GM12873 (cell line): ENCODE measurements at regions not wholly inside any gene's neighbourhood (a gene's known extent, or its start where the extent isn't known, plus 50 kb on each side); places are given as distances from the start of the nearest gene placed in this dataset.

Source experiments
- TF ChIP-seq, protein P1 (sequence below): IDR thresholded peaks from 2 replicates; pipeline ENCODE4 v1.5.1; 2012; ENCODE audit warnings: low read depth, mild to moderate bottlenecking, moderate library complexity, low read length, control low read depth; ENCODE audit not compliant: insufficient read depth; ENCODE audit errors: missing control alignments

DNA sequence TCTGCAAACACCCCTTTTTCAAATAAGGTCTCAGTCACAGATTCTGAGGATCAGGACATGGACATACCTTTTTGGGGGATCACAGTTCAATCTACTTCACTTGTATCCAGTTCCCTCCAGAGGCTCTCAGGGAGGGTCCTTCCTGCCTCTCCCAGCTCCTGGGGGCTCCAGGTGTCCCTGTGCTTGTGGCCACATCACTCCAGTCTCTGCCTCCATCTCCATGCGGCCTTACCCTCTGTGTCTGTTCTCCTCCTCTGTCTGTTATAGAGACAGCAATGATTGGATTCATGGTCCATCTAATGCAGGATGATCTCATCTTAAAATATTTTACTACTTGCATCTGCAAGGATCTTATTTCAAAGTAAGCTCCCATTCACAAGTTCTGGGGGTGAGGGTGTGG, 269.6 kb downstream of the ASMT start:
- TF ChIP-seq, protein P1, sequence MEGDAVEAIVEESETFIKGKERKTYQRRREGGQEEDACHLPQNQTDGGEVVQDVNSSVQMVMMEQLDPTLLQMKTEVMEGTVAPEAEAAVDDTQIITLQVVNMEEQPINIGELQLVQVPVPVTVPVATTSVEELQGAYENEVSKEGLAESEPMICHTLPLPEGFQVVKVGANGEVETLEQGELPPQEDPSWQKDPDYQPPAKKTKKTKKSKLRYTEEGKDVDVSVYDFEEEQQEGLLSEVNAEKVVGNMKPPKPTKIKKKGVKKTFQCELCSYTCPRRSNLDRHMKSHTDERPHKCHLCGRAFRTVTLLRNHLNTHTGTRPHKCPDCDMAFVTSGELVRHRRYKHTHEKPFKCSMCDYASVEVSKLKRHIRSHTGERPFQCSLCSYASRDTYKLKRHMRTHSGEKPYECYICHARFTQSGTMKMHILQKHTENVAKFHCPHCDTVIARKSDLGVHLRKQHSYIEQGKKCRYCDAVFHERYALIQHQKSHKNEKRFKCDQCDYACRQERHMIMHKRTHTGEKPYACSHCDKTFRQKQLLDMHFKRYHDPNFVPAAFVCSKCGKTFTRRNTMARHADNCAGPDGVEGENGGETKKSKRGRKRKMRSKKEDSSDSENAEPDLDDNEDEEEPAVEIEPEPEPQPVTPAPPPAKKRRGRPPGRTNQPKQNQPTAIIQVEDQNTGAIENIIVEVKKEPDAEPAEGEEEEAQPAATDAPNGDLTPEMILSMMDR, result no peak

DNA sequence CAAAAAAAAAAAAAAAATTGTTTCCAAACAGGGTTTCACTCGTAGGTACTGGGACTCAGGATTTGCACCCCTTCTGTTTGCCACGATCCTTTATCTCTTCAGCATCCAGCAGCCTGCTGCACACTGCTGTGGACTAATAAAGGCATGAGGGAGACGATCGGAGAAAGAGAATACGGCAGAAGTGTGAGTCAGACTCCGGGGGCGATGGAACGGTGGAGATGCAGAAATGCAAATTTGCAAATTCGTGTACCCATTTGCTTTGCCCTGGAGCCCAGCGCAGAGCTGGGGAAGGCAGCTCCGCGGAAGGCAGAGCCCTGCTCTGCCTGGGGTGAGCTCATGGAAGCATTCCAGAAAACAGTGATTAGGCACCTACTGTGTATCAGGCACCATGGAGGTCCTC, 270.3 kb downstream of the ASMT start:
- TF ChIP-seq, protein P1, result no peak

DNA sequence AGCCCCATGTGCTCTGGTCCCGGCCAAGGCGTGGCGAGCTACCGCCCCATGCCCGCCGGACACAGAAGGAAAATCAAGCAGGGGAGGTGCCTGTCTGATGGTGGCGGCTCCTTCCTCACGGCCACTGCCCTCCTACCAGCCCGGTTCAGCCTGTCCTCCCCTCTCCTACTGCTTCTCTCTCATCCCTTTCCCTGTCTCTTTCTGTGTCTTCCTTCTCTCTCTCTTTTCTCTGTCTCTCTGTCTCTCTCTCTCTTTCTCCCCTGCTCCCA, 279.1 kb downstream of the ASMT start:
- TF ChIP-seq, protein P1, result no peak

DNA sequence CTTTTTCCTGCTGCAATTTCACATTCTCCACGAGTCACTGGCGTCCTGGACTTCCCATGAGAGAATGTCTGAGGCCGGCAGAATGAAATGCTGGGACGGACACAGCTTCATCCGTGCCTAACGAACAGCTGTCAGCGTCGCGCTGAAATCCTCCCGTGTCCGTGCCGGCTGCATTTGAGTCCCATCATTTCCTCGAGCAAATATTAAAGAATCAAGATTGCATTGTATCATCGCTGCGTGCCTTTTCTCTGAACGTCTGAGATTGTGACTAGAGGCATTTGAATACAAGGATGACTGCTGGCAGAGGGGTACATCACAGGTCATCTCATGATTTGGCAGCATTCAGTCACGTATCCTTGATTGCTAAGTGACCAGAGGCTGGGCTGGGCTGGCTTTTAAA, 279.9 kb downstream of the ASMT start:
- TF ChIP-seq, protein P1, result no peak

DNA sequence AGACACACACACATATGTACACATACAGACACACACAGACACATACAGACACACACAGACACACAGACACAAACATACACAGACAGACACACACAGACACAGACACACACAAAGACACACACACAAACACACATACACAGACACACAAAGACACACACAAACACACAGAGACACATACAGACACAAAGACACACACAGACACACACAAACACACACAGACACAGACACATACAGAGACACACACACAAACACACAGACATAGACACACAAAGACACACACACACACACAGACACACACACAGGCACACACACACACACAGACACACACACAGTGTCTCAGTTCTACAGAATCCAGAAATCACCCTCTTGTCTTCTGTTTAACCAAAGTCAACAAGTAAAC, 280.7 kb downstream of the ASMT start:
- TF ChIP-seq, protein P1, result no peak

DNA sequence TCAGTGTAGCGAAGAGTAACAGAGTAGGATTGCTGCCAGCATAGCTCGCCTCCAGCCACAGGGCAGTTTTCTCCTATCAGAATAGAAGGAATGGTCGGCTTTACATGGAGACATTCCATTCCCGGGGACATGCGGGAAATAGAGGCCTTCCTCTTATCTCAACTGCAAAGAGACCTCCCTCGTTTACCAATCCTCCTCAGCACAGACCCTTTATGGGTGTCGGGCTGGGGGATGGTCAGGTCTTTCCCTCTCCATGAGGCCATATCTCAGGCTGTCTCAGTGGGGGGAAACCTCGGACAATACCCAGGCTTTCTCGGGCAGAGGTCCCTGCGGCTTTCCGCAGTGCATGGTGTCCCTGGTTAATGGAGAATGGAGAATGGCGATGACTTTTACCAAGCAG, 285.0 kb downstream of the ASMT start:
- TF ChIP-seq, protein P1, result no peak

DNA sequence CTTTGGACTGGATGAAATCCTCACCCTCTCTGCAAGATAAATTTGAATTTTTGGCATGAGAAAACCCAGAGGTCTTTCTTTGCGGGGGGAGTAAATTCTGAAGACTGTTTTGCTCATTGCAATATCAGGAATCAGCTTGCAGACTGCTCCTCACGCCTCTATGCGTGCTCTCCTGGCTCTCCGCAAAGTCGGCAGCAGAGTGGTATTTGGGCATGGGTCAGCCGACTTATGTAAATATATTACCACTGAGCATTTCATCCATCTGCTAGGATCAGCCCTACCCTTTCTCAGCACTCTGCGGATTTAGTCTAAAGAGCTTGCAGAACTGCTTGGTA, 288.0 kb downstream of the ASMT start:
- TF ChIP-seq, protein P1, result no peak
